ENCODE measurements at regions not wholly inside any gene's neighbourhood (a gene's known extent, or its start where the extent isn't known, plus 50 kb on each side); places are given as distances from the start of the nearest gene placed in this dataset.
"Not testable (repeated sequence)": the region's sequence is repeated elsewhere in the genome, so short reads cannot be mapped to it uniquely, and the experiment has no call there.

DNA sequence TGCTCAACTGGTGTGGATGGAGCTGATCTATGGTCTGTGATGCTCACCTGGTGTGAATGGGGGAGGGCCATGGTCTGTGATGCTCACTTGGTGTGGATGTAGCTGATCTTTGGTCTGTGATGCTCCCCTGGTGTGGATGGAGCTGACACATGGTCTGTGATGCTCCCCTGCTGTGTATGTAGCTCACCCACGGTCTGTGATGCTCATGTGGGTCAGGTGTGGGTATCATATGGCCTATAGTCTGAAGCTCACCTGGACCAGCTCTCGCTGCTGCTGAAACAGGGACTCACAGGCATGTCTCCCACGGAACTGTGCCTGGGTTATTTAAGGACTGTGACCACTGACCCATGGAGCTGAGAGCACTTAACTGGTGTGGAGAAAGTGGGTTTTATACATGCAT, 109.7 kb downstream of the CRLF2 start:
- no peak for DNase-seq

DNA sequence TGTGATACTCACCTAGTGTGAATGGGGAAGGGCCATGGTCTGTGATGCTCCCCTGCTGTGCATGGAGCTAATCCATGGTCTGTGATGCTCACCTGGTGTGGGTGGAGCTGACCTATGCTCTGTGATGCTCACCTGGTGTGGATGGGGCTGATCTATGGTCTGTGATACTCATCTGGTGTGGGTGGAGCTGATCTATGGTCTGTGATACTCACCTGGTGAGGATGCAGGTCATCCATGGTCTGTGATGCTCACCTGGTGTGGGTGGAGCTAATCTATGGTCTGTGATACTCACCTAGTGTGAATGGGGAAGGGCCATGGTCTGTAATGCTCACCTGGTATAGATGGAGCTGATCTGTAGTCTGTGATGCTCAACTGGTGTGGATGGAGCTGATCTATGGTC, 110.2 kb downstream of the CRLF2 start:
- not testable (repeated sequence) for DNase-seq

DNA sequence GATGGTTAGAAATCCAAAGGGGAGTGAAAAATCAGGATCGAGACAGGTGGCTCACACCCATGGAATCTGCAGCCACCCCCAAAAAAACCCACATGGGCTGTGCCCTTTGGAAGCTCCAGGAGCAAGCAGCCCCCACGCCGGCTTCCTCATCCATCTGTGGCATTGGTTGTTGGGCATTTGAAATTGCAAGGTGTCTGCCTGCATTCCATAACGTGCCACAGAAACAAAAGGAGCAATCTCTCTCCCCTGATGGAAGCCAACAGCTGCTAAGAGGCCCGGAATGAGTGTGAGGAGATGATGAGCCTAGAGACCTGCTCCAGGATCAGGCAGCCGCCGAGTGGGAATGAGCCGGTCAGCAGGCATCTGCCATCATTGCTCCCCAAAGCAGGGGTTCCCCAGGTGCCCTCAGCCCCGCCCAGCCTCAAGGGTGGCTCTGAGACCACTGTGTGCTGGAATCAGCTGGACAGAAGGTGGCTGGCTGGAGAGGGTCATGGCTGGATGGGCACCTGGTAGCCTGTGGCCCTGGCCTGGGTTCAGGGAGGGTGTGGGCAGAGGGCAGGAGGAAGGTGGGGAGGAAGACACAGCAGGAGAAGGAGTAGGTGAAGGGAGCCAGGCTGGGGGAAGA, 113.2 kb downstream of the CRLF2 start:
- DNase-seq: no peak

DNA sequence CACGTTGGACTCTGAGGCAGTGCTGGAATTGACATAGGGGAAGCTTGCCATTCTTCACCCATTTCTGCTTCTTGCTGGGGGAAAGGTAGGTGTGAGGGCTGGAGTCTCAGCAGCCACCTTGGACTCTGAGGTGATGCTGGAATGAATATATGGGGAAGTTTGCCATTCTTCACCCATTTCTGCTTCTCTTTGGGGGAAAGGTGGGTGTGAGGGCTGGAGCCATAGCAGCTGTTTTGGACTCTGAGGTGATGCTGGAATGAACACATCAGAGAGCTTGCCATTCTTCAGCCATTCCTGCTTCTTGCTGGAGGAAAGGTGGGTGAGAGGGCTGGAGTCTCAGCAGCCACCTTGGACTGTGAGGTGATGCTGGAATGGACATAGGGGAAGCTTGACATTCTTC, 115.1 kb downstream of the CRLF2 start:
- no peak for DNase-seq

DNA sequence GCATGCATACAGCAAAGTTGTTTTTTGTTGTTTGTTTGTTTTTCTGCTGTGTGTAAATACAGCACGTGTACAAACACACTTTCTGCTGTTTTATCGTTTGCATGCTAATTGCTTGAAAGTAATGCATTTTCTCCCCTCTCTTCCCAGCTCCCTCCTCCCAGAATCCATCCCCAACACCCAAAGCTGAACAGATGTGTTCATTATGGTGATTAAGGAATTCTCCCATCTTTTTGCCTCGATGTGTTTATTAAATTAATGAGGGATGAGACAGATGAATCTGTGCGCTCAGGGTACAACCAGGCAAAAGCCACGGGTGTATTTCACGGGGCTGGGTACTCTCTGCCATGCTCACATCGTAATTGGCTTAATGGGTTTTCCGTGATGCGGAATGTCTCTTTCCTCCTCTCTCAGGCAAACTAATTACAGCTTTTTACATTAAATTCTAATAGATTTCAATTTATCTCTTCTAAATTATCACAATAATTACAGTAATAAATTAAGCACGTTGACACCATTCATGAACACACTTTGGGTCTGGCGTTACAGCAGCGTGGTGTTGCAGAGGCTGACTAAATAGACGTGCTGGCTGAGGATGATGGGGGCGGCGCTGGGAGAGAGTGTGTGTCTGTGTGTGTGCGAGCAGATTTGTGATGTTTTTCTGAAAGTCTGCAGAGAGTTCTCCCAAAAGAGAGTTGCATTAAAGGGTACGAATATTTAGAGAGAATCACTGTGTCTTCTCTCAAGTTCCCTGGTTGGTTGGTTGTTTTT, 117.7 kb downstream of the CRLF2 start:
- no peak for DNase-seq

DNA sequence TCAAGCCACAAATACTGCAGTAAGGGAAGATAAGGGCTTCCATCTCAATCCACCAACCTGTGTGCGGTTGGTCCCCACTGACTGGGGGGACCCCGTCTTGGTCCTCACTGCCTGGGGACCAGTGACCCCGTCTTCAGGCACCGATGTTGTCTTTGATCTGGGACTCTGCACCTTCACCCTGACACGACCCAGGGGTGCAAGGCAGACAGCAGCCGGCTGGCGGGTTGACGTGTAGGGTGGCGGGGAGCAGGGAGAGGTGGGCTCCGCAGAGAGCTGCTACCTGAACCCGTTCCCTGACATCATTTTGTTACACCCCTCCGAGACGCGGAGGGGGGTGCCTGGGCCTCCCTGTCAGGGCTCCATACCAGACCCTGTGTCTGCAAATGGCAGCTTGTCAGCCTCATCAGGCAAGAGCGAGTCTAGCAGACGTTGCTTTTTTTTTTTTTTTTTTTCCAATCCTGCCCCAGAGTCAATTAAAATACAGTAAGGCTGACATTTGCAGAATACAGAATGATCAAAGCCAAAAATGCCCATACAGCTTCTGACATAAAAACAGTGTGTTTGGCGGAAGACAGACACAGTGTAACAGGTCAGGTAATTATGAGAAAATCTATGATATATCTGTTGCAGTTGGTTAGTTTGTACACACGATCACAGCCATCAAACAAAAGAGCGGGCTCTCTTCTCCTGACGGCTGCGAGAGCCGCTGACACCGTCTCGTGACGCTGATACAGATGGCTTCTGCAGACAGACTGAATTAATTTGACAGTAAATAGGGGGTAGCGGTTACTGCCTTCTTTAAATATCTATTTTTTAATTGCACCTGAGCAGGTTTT, 118.6 kb downstream of the CRLF2 start:
- DNase-seq: no peak

DNA sequence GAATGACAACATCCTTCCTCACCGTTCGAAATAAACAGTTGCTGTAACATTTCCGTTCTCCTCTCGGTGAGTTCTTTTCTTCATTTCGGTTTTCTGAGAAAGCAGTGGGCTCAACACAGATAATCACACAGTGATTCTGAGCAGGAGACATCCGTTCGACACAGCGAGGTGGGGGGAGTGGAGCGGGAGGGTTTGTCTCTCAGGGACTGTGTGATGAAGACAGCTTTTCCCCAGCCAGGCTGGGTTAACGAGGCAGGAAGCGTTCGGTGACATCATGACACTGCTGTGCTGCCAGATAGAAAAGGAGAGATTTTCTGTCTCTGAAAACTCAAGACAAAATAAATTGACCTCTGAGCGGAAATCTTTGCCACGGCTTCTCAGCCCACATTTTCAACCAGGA, 119.3 kb downstream of the CRLF2 start:
- no peak for DNase-seq

DNA sequence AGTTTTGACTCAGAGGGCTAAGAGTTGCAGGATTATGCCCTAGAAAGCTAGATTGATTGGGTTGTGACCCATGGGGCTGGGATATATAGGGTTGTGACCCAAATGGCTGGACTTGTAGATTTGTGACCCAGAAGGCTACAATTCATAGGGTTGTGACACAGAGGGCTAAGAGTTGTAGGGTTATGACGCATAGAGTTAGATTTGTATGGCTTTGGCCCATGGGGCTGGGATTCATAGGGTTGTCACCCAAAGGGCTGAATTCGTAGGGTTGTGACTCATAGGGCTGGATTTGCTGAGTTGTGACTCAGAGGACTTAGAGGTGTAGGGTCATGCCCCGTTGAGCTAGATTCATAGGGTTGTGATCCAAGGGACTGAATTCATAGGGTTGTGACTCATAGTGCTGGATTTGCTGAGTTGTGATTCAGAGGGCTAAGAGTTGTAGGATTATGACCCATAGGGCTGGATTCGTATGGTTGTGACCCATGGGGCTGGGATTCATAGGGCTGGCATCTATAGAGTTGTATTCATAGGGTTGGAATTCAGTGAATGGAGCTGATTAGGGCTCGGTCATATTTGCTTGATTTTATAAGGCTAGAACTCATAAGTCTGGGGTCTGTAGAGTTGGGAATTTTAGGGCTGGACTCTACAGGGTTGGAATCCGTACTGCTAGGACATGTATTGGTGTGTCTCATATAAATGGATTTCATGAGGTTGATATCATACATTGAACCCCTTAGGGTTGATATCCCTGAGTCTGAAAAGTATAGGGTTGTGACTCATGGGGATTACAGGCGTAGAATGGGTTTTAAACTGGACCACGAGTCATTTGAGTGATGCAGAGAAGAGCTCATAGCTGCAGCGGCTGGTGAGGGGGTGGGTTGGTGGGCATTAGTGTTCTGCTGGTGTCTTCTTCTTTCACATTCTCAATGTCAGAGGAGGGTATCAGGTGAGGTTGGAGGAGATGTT, 125.7 kb downstream of the CRLF2 start:
- no peak for DNase-seq

DNA sequence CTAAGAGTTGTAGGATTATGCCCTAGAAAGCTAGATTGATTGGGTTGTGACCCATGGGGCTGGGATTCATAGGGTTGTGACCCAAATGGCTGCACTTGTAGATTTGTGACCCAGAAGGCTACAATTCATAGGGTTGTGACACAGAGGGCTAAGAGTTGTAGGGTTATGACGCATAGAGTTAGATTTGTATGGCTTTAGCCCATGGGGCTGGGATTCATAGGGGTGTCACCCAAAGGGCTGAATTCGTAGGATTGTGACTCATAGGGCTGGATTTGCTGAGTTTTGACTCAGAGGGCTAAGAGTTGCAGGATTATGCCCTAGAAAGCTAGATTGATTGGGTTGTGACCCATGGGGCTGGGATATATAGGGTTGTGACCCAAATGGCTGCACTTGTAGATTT, 126.6 kb downstream of the CRLF2 start:
- DNase-seq: not testable (repeated sequence)

DNA sequence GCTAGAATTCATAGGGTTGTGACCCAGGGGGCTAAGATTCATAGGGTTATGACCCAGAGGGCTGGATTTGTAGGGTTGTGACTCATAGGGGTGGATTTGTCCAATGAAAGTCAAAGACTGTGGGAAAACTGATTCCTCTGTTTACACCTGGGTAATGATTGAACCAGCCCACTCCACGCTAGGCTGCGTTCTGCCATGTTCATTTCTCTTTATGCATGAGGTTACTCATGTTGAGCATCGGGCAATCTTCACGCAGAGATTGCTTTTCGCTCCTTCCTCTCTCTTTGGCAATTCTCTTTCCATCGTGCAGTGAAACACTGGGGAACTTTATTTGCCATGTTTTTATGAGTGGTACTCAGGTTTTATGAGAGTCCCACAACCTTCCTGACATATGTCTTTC, 127.8 kb downstream of the CRLF2 start:
- no peak for DNase-seq

DNA sequence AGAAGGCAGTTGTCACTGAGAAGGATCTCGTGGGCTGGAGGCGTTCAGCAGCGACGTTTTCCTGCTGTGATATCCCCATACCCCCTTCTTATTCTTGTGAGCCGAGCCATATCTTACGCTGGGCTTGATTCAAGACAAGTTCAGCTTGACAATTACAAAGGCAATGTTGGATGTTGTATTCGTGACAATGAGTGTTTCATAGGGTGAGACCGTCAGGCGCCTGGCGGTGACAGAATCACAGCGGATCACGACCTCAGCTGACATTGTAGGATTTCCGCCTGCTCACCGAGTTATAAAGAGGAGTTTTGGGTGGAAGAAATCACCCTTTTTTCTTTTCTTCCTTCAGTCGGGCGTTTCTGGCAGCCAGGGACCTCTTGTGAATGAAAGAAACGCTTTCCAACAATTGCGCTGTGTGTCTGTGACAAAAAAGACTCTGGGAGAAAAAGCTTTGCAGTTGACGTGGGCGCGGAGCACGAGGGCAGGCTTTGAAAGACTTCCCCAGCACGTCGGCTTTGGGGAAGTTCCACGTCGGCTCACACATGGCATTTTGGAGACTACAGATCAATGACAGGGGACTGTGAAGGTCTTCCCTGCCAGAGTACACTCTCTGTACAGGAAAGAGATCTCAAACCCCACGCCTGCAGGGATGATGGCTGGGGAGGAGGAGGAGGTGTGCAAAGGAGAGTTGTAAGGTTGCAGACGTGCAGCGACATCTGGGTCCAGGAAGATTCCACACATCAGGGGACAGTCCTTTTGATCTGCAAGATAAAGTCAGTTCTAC, 135.4 kb downstream of the CRLF2 start:
- DNase-seq: no peak

DNA sequence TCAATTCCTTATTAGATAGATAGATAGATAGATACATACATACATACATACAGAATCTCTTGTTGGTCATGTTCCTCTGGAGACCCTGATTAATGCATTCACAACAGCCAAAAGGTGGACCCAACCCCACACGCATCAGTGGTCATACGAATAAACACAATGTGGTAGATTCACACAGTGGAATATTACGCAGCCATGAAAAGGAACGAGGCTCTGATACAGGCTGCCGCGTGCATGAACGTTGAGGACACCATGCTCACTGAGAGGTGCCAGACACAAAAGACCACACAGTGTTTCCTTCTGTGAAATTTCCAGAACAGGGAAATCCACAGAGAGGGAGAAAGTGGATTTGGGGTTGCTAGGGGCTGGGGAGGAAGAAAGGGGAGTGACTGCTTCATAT, 136.7 kb downstream of the CRLF2 start:
- no peak for DNase-seq

DNA sequence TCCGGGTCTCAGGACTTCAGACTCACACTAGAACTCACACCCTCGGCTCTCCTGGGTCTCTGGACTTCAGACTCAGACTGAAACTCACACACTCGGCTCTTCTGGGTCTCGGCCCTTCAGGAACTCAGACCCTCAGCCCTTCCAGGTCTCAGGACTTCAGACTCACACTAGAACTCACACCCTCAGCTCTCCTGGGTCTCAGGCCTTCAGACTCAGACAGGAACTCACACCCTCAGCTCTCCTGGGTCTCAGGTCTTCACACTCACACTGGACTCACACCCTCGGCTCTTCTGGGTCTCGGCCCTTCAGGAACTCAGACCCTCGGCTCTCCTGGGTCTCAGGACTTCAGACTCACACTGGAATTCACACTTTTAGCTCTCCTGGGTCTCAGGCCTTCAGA, 137.3 kb downstream of the CRLF2 start:
- no peak for DNase-seq

DNA sequence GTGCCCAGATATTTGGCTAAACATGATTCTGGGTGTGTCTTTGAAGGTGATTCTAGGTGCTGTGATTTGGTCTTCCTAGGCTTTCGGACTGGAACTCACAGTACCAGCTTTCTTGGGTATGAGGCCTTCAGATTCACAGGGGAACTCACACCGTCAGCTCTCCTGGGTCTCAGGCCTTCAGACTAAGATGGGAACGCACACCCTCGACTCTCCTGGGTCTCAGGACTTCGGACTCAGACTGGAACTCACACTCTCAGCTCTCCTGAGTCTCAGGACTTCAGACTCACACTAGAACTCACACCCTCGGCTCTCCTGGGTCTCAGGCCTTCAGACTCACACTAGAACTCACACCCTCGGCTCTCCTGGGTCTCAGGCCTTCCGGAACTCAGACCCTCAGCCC, 137.7 kb downstream of the CRLF2 start:
- no peak for DNase-seq

DNA sequence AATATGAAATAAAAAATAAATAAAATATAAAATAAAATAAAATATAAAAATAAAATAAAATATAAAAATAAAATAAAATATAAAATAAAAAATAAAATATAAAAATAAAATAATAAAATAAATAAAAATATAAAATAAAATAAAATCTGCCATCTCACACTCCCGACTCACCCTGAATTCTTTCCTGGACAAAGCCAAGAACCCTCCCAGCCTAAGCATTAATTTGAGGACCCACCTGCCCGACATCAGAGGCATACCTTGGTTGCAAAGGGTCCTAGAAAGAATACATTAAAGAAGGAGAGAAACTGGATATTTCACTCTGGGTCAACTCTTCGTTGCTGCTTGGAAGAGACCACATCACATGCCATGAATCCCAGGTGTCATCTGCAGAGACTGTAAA, 138.3 kb downstream of the CRLF2 start:
- no peak for DNase-seq

DNA sequence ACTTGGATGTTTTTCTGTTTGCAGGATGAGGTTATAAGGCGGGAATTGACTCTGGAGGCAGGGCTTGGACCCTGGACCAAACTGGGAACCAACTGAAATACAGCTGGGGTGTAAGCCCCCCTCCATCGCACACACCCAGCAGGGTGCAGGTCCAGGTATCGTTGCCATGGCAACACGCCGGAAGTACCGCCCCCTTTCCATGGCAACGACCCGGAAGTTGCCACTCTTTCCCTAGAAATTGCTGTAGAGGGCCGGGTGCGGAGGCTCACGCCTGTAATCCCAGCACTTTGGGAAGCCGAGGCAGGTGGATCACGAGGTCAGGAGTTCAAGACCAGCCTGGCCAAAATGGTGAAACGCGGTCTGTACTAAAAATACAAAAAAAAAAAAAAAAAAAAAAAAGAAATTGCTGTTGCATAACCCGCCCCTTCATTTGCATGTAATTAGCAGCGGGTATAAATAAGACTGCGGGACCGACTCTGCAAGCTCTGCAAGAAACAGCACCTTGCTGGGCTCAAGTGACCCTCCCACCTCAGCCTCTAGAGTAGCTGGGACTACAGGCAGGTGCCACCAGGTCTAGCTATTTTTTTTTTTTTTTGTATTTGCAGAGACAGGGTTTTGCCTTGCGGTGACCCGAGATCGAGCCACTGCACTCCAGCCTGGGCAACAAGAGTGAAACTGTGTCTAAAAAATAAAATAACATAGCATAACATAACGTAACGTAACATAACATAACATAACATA, 139.6 kb downstream of the CRLF2 start:
- no peak for DNase-seq

DNA sequence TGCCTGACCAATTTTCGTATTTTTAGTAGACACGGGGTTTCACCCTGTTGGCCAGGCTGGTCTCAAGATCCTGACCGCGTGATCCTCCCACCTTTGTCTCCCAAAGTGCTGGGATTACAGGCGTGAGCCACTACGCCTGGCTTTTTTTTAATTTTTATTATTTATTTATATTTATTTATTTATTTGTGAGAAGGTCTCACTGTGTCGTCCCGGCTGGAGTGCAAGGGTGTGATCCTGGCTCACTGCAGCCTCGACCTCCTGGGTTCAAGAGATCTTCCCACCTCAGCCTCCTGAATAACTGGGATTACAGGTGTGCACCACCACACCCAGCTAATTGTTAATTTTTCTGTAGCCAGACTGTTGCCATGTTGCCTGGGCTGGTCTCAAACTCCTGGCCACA, 141.1 kb downstream of the CRLF2 start:
- DNase-seq: no peak

DNA sequence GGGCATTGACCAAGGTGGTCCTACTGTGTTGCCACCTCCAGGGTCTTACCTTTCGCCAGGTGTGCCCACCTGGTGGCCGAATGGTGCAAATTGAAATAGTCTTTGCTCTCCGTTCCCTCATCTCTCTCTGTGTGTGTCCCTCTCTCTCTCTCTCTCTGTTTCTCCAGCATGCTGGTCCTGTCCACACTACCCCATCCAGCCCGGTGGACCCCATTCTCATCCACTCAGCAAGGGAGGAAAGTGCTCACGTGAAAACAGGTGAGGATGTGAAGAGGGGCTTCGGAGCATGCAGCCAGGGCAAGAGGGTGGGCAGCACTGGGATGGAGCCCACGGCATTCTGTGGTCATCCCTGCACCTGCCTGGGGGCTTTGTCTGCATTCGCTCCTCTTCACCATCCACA, 150.1 kb downstream of the CRLF2 start:
- DNase-seq: no peak

DNA sequence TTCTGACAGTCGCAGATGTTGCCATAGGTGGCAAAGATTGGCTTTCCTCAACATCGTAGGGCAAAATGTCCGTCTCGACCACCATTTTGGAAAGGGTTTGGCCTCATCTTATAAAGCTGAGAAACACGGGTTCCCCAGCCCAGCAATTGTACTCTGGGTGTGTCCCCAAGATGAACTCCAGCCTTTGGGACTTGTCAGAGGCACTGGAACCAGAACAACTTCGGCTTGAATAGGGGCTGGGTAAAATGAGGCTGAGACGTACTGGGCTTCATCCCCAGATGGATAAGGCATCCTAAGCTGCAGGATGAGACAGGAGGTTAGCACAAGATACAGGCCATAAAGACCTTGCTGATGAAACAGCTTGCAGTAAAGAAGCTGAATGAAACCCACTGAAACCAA, 151.9 kb downstream of the CRLF2 start:
- DNase-seq: no peak

DNA sequence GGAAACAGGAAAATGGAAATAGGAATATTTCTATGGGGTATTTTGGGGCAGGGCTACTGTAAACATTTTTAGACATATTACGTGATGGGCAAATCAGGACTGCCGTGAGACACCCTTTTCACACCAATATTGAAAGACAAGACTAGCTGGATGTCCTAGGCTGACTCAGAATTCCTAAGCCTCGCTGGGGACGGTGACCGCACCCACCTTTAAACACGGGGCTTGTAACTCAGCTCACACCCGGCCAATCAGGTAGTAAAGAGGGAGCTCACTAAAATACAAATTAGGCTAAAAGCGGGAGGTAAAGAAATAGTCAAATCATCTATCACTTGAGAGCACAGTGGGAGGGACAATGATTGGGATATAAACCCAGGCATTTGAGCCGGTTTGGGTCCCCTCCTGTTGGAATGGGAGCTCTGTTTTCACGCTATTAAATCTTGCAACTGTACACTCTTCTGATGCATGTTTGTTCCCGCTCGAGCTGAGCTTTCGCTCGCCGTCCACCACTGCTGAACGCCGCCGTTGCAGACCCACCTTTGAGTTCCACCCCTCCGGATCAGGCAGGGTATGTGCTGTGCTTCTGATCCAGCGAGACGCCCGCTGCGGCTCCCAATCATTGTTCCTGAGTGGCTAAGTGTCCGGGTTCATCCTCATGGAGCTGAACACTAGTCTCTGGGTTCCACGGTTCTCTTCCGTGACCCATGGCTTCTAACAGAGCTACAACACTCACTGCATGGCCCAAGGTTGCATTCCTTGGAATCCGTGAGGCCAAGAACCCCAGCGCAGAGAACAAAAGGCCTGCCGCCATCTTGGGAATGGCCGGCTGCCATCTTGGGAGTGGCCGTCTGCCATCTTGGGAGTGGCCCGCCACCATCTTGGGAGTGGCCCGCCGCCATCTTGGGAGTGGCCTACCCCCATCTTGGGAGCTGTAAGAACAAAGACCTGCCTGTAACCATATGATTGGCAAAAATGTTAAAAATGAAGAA, 152.6 kb downstream of the CRLF2 start:
- DNase-seq: no peak

Measured in NCI-H1436 treated with DMSO at 0.1 percent for 48 hours (cell line).